ENCODE measurements at regions not wholly inside any gene's neighbourhood (a gene's known extent, or its start where the extent isn't known, plus 50 kb on each side); places are given as distances from the start of the nearest gene placed in this dataset.

DNA sequence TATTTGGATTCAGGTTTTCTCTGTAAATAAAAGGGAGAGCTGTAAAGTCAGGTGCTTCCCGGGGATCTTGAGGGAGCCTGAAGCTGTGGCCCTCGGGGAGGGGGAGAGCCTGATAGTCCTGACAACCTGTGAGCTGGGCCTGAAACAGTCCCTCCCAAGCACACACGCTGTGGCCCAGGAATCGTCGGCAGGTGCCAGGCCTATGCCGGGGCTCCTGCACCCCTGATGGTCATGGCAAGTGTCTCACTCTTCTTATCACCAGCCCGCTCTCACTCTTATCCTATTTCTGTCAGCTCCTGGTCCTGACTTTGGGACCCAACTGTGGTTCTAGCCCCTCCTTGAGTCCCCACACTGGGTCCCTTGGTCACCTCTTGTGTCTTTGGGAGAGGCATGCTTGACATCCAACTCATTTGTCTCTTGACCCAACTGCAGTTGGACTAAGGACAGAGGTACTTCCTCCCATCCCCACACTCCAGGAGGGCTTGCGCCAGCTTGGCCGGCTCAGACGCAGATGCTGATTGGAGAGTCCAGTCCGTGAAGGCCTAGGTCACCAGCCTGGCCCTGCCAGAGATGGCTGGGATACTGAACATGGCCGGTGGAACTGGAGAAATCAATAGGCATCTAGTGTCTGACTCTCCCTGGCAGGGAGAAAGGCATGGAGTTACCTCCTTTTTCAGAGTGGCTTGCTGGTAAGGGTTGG, 170.5 kb upstream of the WSCD1 start:
- no peak overlapping the region for H3K4me2 ChIP-seq (ENCODE audit: low read depth, low read length, poor library complexity, severe bottlenecking)
- H3K79me2 ChIP-seq (ENCODE audit: insufficient read depth, low read length), result no peaks in the 10 kb centered on the region
- no peaks in the 10 kb centered on the region for H3K9me3 ChIP-seq (ENCODE audit: insufficient read depth, low read length)
- TF ChIP-seq, protein P1, sequence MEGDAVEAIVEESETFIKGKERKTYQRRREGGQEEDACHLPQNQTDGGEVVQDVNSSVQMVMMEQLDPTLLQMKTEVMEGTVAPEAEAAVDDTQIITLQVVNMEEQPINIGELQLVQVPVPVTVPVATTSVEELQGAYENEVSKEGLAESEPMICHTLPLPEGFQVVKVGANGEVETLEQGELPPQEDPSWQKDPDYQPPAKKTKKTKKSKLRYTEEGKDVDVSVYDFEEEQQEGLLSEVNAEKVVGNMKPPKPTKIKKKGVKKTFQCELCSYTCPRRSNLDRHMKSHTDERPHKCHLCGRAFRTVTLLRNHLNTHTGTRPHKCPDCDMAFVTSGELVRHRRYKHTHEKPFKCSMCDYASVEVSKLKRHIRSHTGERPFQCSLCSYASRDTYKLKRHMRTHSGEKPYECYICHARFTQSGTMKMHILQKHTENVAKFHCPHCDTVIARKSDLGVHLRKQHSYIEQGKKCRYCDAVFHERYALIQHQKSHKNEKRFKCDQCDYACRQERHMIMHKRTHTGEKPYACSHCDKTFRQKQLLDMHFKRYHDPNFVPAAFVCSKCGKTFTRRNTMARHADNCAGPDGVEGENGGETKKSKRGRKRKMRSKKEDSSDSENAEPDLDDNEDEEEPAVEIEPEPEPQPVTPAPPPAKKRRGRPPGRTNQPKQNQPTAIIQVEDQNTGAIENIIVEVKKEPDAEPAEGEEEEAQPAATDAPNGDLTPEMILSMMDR (IDR thresholded peaks at IDR 0.05; ENCODE audit: insufficient read depth, low read length, poor library complexity, severe bottlenecking), result no peak
- TF ChIP-seq EZH2phosphoT487 (conservative IDR thresholded peaks at IDR 0.05; ENCODE audit: low read length), result no peak
- H3K27me3 ChIP-seq (ENCODE audit: low read length), result no peaks in the 10 kb centered on the region
- no peaks in the 10 kb centered on the region for H3K9me2 ChIP-seq (replicated peaks; ENCODE audit: insufficient read depth, low read length)
- H3K4me3 ChIP-seq (ENCODE audit: insufficient read depth, low read length, poor library complexity, severe bottlenecking), result no peak overlapping the region
- H3F3A ChIP-seq (ENCODE audit: insufficient read depth), result no peaks in the 10 kb centered on the region
- no peak overlapping the region for H2AFZ ChIP-seq (ENCODE audit: low read depth, low read length, severe bottlenecking)
- no peaks in the 10 kb centered on the region for H4K20me1 ChIP-seq (ENCODE audit: low read depth, low read length)
- H3K9ac ChIP-seq (ENCODE audit: low read length), result no peak overlapping the region
- no peaks in the 10 kb centered on the region for H3K36me3 ChIP-seq (ENCODE audit: low read length)
- no peak overlapping the region for H3K27ac ChIP-seq (ENCODE audit: low read depth, low read length)

DNA sequence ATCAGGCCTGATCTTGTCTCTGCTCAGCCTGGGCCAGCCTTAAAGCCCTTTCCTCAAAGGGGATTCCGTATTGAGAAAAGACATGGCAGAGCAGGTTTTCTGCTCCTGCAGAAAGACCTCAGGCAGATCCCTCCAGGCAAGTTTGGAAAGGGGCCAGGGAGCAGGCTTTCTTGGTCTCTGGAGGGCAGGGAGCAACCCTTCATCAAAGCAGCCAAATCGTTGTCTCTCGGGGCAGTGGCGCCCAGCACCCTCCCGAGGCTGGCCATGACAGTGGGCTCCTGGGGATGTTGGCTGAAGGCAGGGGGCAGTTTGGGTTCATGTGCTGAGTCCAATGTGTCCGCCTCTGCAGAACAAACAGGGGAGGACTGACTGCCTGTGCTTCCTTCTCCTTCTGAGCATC, 168.4 kb upstream of the WSCD1 start:
- no peaks in the 10 kb centered on the region for H3F3A ChIP-seq (ENCODE audit: insufficient read depth)
- H3K36me3 ChIP-seq (ENCODE audit: low read length), result no peaks in the 10 kb centered on the region
- no peaks in the 10 kb centered on the region for H3K9me2 ChIP-seq (replicated peaks; ENCODE audit: insufficient read depth, low read length)
- no peak overlapping the region for H3K9ac ChIP-seq (ENCODE audit: low read length)
- no peak overlapping the region for H3K4me3 ChIP-seq (ENCODE audit: insufficient read depth, low read length, poor library complexity, severe bottlenecking)
- H3K27ac ChIP-seq (ENCODE audit: low read depth, low read length), result no peak overlapping the region
- no peaks in the 10 kb centered on the region for H3K9me3 ChIP-seq (ENCODE audit: insufficient read depth, low read length)
- H3K79me2 ChIP-seq (ENCODE audit: insufficient read depth, low read length), result no peaks in the 10 kb centered on the region
- TF ChIP-seq, protein P1 (IDR thresholded peaks at IDR 0.05; ENCODE audit: insufficient read depth, low read length, poor library complexity, severe bottlenecking), result no peak
- no peak for TF ChIP-seq EZH2phosphoT487 (conservative IDR thresholded peaks at IDR 0.05; ENCODE audit: low read length)
- H2AFZ ChIP-seq (ENCODE audit: low read depth, low read length, severe bottlenecking), result no peak overlapping the region
- H3K27me3 ChIP-seq (ENCODE audit: low read length), result no peaks in the 10 kb centered on the region
- H3K4me2 ChIP-seq (ENCODE audit: low read depth, low read length, poor library complexity, severe bottlenecking), result no peak overlapping the region
- H4K20me1 ChIP-seq (ENCODE audit: low read depth, low read length), result no peaks in the 10 kb centered on the region

DNA sequence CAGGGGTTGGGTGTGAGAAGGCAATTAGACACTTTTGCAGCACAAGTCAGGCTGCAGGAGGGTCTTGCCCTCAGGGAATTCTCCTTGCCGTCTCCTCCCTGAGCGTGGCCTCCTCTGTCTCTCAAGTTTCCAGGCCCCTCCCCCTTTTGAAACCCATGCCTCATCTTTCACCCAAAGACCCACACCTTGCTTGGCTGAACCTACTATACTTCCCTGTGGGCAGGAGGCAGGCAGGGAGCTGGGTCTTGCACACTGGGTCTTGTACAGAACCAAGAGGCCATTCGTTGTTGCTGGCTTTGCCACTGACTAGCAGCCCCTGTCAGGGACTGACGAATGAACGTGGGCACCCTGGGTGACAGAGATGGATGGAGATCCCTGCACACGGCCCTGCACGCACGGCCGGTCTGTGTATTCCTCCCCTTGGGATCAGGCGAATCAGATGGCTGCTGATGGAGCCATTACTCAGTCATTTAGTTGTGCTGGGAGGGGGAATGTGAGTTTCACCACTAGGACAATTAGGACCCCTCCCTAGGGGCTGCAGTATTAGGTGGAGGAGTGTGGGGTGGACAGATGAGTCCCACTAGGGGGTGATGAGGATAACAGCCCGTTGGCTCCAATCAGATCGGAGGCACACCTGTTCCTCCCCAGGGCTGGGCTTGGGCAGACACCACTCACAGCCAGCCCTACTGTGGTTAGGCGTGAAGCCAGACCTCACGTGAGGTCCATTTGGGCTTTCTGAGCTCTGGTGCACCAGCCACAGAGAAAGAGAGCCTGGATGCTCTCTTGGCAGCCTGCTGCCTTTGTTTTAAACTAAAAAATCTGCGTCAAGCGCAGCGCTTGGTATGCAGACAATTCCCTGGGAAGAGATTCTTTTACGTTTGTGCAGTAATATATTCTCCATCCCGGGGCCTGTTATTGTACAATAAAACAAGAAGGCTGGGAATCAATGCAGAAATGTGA, 167.7 kb upstream of the WSCD1 start:
- Histone ChIP-seq H3K79me2 (ENCODE audit: insufficient read depth, low read length) (no peaks in the 10 kb centered on the region), H2AFZ (ENCODE audit: low read depth, low read length, severe bottlenecking) (no peak overlapping the region), H3K4me2 (ENCODE audit: low read depth, low read length, poor library complexity, severe bottlenecking) (no peak overlapping the region), H3F3A (ENCODE audit: insufficient read depth) (no peaks in the 10 kb centered on the region), H3K9me2 (replicated peaks; ENCODE audit: insufficient read depth, low read length) (no peaks in the 10 kb centered on the region), H3K36me3 (ENCODE audit: low read length) (no peaks in the 10 kb centered on the region), H3K9me3 (ENCODE audit: insufficient read depth, low read length) (no peaks in the 10 kb centered on the region), H4K20me1 (ENCODE audit: low read depth, low read length) (no peaks in the 10 kb centered on the region), H3K27ac (ENCODE audit: low read depth, low read length) (no peak overlapping the region), H3K27me3 (ENCODE audit: low read length) (no peaks in the 10 kb centered on the region), H3K4me3 (ENCODE audit: insufficient read depth, low read length, poor library complexity, severe bottlenecking) (no peak overlapping the region), H3K9ac (ENCODE audit: low read length) (no peak overlapping the region)
- TF ChIP-seq EZH2phosphoT487 (conservative IDR thresholded peaks at IDR 0.05; ENCODE audit: low read length), result no peak

All from SU-DHL-6 (cell line).